A549 (cell line): ENCODE measurements at regions not wholly inside any gene's neighbourhood (a gene's known extent, or its start where the extent isn't known, plus 50 kb on each side); places are given as distances from the start of the nearest gene placed in this dataset.

Source experiments
- BHLHE40 ChIP-seq: IDR thresholded peaks from 2 replicates; pipeline ENCODE4 v1.6.1; 2012; ENCODE audit warnings: low read depth, low read length, inconsistent platforms
- CEBPB ChIP-seq, 2 experiments: fragments of >200 bp in 1 of 2; sonication (Bioruptor Twin) in 1 of 2; formaldehyde crosslinking in 1 of 2; IDR thresholded peaks; 2 replicates each; pipeline ENCODE4 v1.6.1; 2012 to 2016
- CHD2 ChIP-seq: fragments of 150-350 bp; IDR thresholded peaks from 2 replicates; pipeline ENCODE4 v1.6.1; 2014; ENCODE audit warnings: low read length; ENCODE audit not compliant: partially characterized antibody
- CTCF ChIP-seq: fragments of >200 bp; sonication (Bioruptor Twin); formaldehyde crosslinking; IDR thresholded peaks from 3 replicates; pipeline ENCODE4 v1.5.1; 2016
- EP300 ChIP-seq, 2 experiments: fragments of >200 bp; sonication (Bioruptor Twin); formaldehyde crosslinking; IDR thresholded peaks; 2 replicates in 1 of 2; 3 replicates in 1 of 2; pipeline ENCODE4 v1.6.1; 2016 to 2017
- HES2 ChIP-seq: fragments of >200 bp; sonication (Bioruptor Twin); formaldehyde crosslinking; IDR thresholded peaks from 2 replicates; pipeline ENCODE4 v1.6.1; 2016
- HMGXB4 ChIP-seq: fragments of 250-450 bp; sonication (Bioruptor Pico); IDR thresholded peaks from 2 replicates; pipeline ENCODE4 v1.5.0; 2021; ENCODE audit warnings: mild to moderate bottlenecking, moderate library complexity, borderline replicate concordance
- JUN ChIP-seq, 2 experiments: fragments of >200 bp; sonication (Bioruptor Twin); formaldehyde crosslinking; IDR thresholded peaks; 2 replicates in 1 of 2; 3 replicates in 1 of 2; pipeline ENCODE4 v1.6.1; 2016 to 2017
- MAFK ChIP-seq: fragments of 450-650 bp; IDR thresholded peaks from 2 replicates; pipeline ENCODE4 v1.6.1; 2014; ENCODE audit not compliant: partially characterized antibody
- MAX ChIP-seq: IDR thresholded peaks from 2 replicates; pipeline ENCODE4 v1.6.1; 2012
- NR3C1 ChIP-seq: fragments of >200 bp; sonication (Bioruptor Twin); formaldehyde crosslinking; IDR thresholded peaks from 3 replicates; pipeline ENCODE4 v1.6.1; 2017
- RARB ChIP-seq: fragments of 250-450 bp; sonication (Bioruptor Pico); IDR thresholded peaks from 2 replicates; pipeline ENCODE4 v1.8.0; 2021; ENCODE audit warnings: mild to moderate bottlenecking, moderate library complexity
- REST ChIP-seq: fragments of 200-600 bp; sonication (generic); IDR thresholded peaks from 2 replicates; pipeline ENCODE4 v1.6.1; 2016; ENCODE audit warnings: antibody characterized with exemption, mild to moderate bottlenecking, moderate library complexity
- SMC3 ChIP-seq: fragments of >200 bp; sonication (Bioruptor Twin); formaldehyde crosslinking; IDR thresholded peaks from 3 replicates; pipeline ENCODE4 v1.6.1; 2018; ENCODE audit warnings: inconsistent platforms

- no peak for TF ChIP-seq CEBPB (IDR thresholded peaks at IDR 0.05)
- TF ChIP-seq RARB = no peak
- no peak for TF ChIP-seq CTCF
- no peak for TF ChIP-seq NR3C1
- TF ChIP-seq SMC3 = no peak
- no peak for TF ChIP-seq CHD2
- TF ChIP-seq MAFK = no peak
- no peak for TF ChIP-seq JUN (IDR thresholded peaks at IDR 0.05)
- no peak for TF ChIP-seq BHLHE40
- no peak for TF ChIP-seq HMGXB4 (CRISPR knock-in tag)
- no peak for TF ChIP-seq MAX
- TF ChIP-seq HES2 = no peak
- TF ChIP-seq EP300 (IDR thresholded peaks at IDR 0.05) = no peak
- TF ChIP-seq REST = no peak
Observed at GRCh38 chr3:94593526-94594150, 530.8 kb downstream of the NSUN3 start.
